ENCODE measurements at regions not wholly inside any gene's neighbourhood (a gene's known extent, or its start where the extent isn't known, plus 50 kb on each side); places are given as distances from the start of the nearest gene placed in this dataset.

GRCh38 chr2:204161886-204162285 lies 225.3 kb downstream of the ICOS start:
- ChIA-PET POLR2A (no interaction called here), RAD21 (ENCODE audit: low non-redundant PET in 1 of 2, low total read pairs in 2 of 2, uncharacterized antibody in 2 of 2, unreplicated experiment in 2 of 2) (no interaction called here), CTCF (no interaction called here)
- ATAC-seq (no peak), DNase-seq (ENCODE audit: low read depth, low spot score) (no peak)
- BruUV-seq (replicated peaks), result no TSS peak
- intact Hi-C loops (cut with micrococcal nuclease), result no loop called here
- no peak for TF ChIP-seq POLR2A (IDR thresholded peaks at IDR 0.05; ENCODE audit: borderline replicate concordance, extremely low read depth, insufficient read depth, insufficient read length)
- TF ChIP-seq YY1 (IDR thresholded peaks at IDR 0.05; ENCODE audit: extremely low read depth, insufficient replicate concordance, low read depth, low read length), result no peak
- TF ChIP-seq ZNF274 (IDR thresholded peaks at IDR 0.05; ENCODE audit: low read depth, low read length), result no peak
- TF ChIP-seq ZFX (IDR thresholded peaks at IDR 0.05), result no peak
- no peak for TF ChIP-seq ZBTB33 (IDR thresholded peaks at IDR 0.05; ENCODE audit: extremely low read depth, insufficient replicate concordance, low read length)
- TF ChIP-seq POLR2AphosphoS5 (IDR thresholded peaks at IDR 0.05; ENCODE audit: low read depth, low read length), result no peak
- no peak for TF ChIP-seq CTCF (IDR thresholded peaks at IDR 0.05 in 2 of 3, conservative IDR thresholded peaks at IDR 0.05 in 1 of 3; ENCODE audit: borderline replicate concordance in 1 of 3, insufficient read depth in 1 of 3, low read depth in 2 of 3, low read length in 2 of 3)
- TF ChIP-seq MAX (IDR thresholded peaks at IDR 0.05), result no peak
- TF ChIP-seq SRF (IDR thresholded peaks at IDR 0.05; ENCODE audit: low read depth), result no peak
- no peak for TF ChIP-seq TCF7L2 (IDR thresholded peaks at IDR 0.05; ENCODE audit: borderline replicate concordance, extremely low read depth, insufficient read depth, insufficient read length)
- H3K27me3 ChIP-seq (ENCODE audit: insufficient read depth, low read length), result no peaks in the 10 kb centered on the region
- no peaks in the 10 kb centered on the region for H4K20me1 ChIP-seq (ENCODE audit: insufficient read depth)
- H3K36me3 ChIP-seq (ENCODE audit: control insufficient read depth in 1 of 2, insufficient read depth in 2 of 2, low read length in 2 of 2), result no peaks in the 10 kb centered on the region
- H3K79me2 ChIP-seq (ENCODE audit: insufficient read depth, low read length), result no peaks in the 10 kb centered on the region
- no peaks in the 10 kb centered on the region for H3K9me3 ChIP-seq (ENCODE audit: control insufficient read depth in 1 of 2, insufficient read depth in 1 of 2, low read depth in 1 of 2, low read length in 2 of 2)
- no peaks in the 10 kb centered on the region for H3K9me2 ChIP-seq (ENCODE audit: insufficient read depth)
- H2AFZ ChIP-seq (ENCODE audit: low read depth, low read length, poor library complexity, severe bottlenecking), result no peak overlapping the region
- no peak overlapping the region for H3K4me2 ChIP-seq (ENCODE audit: low read length)
- H3K27ac ChIP-seq (ENCODE audit: low read depth, low read length), result no peak overlapping the region
- H3K9ac ChIP-seq (ENCODE audit: low read length), result no peak overlapping the region
- H3K4me1 ChIP-seq (ENCODE audit: control insufficient read depth in 1 of 2, insufficient read depth in 2 of 2, low read length in 2 of 2), result no peaks in the 10 kb centered on the region
- H3K4me3 ChIP-seq (replicated peaks in 1 of 2; ENCODE audit: low read depth in 1 of 2, low read length in 2 of 2), result no peak overlapping the region
